NK-92 treated with Interleukin-12 subunit alpha and Interleukin-12 subunit beta, amount 100 ng/mL, for 24 hours (cell line): ENCODE measurements at regions not wholly inside any gene's neighbourhood (a gene's known extent, or its start where the extent isn't known, plus 50 kb on each side); places are given as distances from the start of the nearest gene placed in this dataset.

Source experiments
- DNase-seq: peaks from one replicate; lab custom pipeline; 2025; lab: John Stamatoyannopoulos, UW

DNA sequence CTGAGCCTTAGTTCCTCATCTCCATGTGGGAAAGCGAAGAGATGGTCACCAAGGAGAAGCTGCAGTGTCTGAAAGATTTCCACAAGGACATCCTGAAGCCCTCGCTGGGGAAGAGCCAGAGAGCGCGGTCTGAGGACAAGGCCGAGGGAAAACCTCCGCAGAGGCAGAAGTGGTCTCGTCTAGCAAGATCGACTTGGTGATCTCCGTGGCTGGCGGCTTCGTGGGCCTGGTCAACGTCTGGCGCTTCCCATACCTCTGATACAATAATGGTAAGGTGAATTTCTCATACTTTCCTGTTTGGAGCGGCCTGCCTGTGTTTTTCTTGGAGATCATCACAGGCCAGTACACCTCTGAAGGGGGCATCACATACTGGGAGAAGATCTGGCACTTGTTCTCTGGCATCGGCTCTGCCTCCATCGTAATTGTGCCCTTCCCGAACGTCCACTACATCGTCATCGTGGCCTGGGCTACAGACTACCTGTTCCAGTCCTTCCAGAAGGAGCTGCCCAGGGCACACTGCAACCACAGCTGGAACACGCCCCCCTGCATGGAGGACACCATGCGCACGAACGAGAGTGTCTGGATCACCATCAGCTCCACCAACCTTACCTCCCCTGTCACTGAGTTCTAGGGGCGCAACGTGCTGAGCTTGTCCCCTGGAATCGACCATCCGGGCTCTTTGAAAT lies 841.1 kb upstream of the TMPRSS15 start:
- DNase-seq = no peak

DNA sequence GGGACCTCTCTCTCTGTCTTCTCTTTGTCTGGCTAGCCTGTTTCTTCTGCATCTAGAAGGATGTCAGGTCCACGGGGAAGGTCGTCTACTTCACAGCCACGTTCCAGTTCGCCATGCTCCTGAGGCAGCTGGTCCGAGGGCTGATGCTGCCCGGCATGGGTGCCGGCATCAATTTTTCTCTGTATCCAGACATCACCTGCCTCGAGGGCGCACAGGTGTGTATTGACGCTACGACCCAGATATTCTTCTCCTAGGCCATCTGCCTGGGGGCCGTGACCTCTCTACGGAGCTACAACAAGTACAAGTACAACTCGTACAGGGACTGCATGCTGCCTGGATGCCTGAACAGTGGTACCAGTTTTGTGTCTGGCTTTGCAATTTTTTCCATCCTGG lies 841.6 kb upstream of the TMPRSS15 start:
- no peak for DNase-seq

DNA sequence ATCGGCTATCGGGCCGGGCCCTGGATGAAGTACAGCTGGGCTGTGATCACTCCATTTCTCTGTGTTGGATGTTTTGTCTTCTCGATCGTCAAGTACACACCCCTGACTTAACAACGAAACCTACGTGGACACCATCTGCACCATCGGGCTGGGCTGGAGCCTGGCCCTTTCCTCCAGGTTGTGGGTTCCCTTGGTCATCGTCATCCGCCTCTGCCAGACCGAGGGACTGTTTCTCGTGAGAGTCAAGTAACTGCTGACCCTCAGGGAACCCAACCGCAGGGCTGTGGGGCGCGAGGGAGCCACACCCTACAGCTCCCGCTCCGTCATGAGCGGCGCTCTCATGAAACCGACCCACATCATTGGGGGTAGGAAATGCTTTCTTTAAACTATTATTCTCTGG lies 842.4 kb upstream of the TMPRSS15 start:
- DNase-seq = no peak

DNA sequence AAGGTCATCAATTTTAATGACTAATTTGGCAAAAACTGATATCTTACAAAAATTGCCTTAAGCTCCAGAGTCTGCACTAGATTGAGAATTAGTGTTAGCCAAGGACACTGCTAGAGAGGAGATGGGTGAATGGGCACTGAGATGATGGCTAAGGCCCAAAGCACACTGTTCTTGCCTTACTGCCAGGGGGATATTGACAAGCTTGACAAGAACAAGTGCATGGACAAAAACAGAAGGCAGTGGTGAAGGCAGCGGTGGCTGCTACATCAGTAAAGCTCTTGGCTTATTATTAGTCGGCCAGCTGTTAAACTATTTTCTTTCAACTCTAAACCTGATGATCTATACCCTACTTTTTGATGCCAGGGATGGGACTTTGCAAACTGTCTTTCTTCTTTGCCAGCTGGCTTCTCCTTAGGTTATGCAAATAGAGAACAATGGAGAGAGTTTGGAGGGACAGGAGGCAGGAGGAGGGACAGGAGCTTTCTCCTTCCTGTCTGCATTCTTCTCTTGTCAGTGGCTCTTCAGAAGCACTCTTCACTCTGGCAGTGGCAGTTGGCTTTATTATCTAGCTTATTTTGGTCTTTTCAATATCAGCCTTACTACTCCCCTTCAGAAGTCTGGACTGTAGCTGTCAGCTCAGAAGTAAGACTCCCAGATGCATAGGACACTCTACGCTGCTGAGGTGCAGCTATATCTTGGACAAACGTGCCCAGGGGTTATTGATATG lies 853.5 kb upstream of the TMPRSS15 start:
- no peak for DNase-seq

DNA sequence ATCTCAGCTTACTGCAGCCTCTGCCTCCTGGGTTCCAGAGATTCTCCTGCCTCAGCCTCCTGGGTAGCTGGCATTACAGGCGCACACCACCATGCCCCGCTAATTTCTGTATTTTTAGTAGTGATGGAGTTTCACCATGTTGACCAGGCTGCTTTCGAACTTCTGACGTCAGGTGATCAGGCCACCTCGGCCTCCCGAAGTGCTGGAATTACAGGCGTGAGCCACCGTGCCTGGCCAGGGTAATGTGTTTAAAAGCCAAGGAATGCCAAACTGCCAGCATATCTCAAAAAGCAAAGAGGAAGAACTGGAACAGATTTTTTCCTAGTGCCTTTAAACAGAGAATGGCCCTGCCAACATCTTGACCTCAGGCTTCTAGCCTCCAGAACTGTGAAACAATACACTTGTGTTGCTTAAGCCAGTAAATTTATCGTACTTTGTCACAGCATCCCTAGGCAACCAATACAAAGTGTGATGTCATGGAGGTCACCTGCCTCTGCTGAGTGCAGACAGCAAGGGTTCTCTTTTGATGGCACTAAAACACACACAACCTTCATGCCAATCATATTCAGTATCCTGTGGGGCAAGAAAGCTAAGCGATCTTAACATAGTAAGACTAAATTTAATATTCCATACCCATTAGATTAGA lies 858.3 kb upstream of the TMPRSS15 start:
- no peak for DNase-seq

DNA sequence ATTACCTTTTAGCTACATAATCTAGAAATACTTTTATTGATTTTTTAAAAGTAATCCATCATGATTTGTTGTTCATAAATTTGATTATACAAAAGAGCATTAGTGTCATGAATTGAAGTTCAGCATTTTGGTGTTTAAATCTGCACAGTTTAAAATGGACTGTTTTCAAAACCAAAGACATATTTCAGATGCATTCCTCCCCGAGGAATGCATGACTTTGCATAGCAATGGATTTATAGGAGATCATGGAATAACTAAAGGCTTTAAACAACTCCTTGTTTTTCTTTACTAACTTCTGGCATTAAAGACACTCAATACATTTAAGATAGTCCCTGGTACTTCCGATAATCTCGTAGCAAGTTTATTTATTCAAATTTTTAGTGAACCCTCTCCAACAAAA lies 863.1 kb upstream of the TMPRSS15 start:
- DNase-seq = no peak

DNA sequence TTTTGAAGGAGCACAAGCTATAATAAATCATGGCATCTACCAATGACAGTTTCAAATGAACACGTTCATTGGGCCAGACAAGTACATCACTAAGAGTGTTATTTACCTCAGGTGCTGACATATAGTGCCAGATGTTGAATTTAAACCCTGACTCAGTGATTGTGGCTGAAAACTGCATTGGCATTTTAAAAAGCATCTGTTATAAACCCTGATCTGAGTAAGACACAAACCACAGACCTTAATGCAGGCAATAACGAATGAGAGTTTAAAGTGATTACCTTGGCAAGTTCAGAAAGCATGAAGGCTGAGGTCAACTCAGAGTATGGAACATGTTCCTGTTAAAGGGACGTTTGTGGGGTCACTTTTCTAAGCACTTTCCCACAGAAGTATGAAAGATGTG lies 865.1 kb upstream of the TMPRSS15 start:
- no peak for DNase-seq

DNA sequence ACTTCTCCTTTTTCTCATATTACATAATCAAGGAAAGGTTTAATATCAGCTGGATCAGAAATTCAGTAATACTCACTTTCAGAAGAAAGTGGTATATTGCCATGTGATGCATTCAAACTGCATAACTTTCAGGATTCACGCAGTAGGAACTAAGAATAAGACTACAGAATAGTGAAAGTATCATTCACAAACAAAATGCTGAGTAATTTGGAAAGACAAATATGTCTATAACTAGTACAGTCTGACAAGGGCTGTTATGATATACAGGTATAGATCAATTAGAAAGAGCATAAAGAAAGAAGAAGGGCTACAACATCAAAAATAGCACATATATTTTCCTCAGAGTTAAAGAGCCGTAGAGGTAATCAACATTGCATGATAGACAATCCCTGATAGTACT lies 871.5 kb upstream of the TMPRSS15 start:
- DNase-seq = no peak

DNA sequence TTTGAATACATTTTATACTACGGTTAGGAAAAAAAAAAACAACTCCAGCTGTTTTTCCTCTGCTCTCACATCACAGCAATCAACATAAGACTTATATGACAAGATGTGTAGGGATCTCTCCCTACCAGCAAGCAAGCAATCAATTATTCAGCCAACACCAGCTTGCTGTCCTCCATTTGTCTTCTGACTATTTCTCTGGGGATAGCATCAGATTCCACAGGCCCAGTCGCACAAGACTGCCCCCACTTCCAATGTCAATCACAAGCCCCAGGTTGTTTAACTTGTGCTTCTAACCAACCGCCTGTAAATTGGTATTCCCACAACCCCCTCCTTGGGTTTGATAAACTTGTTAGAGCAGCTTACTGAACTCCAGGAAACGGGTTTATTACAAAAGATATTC lies 873.1 kb upstream of the TMPRSS15 start:
- DNase-seq = no peak

DNA sequence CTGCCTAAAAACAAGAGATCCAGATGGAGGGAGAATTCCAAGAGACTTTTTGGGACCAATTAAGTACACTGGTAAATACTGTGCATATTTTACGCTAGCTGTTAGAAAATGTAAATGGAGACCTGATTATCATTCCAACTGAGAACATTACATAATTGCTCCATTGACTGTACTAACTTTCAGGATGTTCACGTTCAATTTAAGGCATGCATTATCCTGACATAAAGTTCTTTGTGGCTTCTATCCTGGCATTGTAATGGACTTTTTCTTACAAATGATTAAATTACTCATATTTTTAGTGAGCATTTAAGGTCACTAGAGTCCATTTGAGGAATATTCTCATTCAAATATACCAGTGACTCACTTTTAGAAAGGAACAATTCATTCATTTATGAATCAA lies 883.3 kb upstream of the TMPRSS15 start:
- DNase-seq = no peak

DNA sequence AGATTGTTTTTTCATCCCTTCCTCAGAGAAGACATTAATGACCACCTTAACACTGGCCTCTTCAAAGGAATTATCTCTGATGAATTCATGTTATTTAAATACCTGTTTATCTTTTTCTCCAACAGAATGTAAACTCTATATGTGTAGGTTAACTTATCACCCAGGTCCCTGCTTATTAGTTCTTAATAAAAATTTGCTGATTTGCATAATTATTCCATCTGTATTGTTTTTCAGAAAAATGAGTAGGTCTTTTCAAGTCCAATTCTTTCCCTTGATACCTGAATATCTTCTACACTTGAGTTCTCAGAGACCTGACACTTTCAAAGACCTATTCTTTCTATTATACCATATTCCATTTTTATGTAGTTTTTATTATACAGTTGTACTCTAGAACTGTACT lies 886.7 kb upstream of the TMPRSS15 start:
- DNase-seq = no peak

DNA sequence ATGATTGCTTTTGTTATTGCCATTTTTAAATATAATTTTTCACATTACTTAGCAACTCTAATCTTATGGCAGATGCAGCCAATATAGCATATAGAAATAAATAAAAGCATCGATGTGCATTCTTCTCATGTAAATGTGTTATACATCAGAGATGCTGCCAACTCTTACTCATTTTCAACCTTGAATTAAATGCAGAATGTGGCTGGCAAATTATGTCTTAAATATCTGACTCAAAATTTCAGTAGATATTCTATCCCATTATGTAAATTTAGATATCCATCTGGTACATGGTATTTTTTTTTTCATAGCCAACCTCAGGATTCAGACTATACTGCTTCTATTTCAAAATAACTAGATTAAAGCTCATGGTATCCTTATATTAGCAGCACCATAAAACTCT lies 916.7 kb upstream of the TMPRSS15 start:
- DNase-seq = no peak

DNA sequence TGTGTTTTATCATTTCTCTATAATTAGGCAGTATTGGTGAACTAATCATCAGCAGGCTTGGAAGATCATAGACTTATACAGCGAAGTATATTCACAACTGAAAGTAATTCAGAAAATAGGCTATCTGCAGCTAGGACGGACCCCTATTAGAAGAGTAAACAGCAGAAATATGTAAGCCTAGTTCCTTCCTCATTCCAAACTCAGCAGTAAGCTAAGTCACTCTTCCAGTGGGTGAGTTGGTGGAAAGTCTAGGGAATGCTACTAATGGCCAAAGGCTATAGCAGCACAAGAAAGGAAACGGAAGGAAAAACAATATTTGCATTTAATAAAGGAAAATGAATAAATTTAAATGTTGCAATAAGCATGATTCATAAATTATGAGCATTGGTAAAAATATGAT lies 918.1 kb upstream of the TMPRSS15 start:
- DNase-seq = no peak

DNA sequence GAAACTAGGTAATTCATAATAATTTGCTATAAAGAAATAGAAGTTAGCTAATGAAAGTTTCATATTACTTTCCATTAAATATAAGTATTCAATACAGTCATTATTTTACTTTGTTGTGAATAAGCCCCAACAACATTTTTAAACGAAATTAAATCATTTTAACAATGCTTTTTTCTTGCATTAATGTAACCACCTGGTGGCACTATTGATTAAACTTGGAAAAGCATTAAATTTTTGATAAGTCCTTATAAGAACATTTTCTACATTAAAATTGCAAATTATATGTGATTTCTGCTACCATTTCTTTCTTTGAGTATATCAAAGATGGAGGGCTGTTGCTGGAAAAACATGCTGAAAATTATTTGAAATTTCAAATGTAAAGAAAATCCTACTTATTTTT lies 918.8 kb upstream of the TMPRSS15 start:
- DNase-seq = no peak

DNA sequence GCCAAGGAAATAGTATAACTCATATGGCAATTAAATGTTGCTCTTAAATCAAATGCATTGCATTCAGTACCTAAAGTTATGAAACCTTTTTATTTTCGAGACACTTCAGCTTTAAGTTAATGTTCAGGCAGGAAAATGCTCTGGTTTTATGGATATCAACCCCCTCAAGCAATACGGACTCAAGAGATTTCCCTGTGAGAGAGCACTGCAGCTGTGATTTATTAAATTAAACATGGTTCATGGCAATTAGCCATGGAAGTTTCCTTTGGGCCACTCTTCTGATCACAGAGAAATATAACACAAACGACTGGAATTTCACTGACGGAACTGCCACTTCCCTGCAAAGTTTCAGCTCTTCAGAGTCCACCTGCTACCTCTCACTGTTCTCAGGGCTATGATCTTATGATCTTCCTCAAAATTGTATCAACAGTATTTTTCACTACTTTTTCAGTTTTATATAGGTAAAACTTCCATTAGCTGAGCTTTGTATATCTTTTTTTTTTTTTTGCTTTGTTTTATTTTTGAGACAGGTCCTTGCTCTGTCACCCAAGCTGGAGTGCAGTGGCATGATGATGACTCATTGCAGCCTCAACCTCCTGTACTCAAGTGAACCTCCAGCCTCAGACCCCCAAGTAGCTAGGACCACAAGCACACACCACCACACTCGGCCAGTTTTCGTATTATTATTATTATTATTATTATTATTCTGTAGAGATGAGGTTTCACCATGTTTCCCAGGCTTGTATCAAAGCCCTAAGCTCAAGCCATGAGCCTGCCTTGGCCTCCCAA lies 923.1 kb upstream of the TMPRSS15 start:
- no peak for DNase-seq

DNA sequence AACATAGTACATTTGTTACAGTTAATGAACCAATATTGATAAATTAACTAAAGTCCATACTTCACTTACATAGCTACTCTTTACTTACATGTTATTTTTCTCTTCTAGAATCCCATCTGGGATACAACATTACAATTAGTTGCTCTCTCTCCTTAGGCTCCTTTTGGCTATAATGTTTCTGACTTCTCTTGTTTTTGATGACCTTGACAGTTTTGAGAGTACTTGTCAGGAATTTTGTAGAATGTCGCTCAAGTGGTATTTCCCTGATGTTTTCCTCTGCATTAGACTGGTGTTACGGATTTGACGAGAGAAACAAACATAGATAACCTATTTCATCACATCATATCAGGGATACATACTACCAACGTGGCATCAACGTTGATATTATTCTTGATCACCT lies 925.4 kb upstream of the TMPRSS15 start:
- DNase-seq = no peak

DNA sequence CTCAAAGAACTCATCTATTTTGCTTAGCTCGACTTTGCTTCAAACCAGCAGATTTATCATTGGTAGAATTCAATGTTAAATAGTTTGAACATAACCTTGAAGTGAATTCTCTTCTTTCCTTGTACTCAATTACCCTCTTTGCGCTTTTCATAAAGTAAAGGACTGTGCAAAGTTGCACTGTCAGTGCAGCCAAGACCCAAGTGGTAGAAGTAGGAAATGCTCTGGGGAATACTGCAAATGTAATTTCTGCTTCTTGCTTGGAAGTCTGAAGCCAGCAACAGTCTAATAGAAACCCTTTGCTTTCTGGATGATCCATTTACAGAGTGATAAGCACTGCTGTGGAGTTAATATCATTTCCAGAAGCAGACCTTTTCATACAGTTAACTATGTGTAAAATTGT lies 936.7 kb upstream of the TMPRSS15 start:
- no peak for DNase-seq

DNA sequence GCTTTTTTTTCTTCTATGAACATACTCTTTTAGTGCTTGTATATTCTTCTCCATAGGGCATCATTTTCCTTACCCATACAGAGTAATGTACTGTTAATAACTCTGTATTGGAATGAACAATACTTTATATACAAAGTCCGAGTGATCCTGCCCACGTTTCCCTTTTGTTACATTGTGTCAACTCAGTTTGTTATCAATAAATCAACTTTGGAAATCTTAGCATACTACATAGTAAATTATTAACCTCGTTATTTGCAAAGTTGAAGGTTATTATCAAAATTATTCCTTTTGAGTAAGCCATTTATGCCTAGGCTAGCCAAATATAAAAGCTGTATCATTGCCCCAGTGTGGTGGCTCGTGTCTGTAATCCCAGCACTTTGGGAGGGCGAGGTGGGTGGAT lies 937.4 kb upstream of the TMPRSS15 start:
- no peak for DNase-seq

DNA sequence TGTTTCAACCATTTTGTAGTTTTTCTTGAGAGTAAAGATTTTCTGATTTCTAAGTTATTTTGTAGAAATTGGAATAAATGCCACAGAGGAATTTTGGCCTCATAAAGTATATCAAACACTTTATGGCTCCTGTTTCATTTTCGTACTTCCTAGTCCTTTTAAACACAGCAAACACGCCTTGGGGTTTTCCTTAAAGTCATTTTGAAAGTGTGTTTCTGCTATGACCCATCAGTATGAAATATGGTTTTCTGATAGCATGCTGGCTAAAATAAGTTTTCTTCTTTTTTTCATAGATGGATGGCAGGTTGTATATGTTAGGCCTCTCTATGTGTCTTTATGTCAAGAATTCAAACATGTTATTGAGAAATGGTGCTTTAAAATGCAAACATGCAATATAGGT lies 940.1 kb upstream of the TMPRSS15 start:
- no peak for DNase-seq

DNA sequence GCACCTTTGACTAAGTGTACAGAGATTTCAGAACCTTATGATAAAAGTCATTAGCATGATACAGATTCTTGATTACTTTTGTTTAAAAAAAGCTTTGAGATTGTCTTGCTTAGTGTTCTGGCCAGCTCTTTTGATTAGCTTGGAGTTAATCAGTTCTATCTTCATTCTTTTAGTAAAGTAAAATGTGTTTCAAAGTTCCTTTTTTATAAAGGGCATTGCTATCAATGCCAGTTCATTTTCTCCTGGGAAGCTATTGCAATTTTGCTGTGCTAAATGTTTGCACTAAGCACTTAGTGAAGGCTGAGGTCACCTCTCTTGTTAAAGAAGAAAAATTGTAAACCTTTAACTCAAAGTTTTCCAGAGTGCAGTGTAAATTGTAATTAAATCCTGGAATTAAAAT lies 946.7 kb upstream of the TMPRSS15 start:
- no peak for DNase-seq

DNA sequence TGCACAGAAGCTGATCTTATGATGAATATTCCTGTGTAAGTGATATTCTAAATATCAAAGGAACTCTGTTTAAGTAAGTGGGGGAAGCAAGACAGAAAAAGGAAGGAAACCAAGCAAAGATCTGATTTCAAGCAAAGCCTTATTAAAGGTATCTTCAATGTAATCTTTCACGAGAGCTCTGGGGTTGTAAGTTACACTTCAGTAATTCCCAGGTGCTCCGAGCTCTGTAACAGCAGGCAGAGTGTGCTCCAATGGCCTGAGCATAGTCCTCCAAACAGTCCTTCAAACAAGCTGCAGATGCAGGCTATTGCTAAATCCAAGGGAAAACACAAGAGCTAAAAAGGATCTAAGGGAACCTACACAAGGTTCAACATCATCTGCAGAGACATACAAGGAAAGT lies 949.7 kb upstream of the TMPRSS15 start:
- no peak for DNase-seq

DNA sequence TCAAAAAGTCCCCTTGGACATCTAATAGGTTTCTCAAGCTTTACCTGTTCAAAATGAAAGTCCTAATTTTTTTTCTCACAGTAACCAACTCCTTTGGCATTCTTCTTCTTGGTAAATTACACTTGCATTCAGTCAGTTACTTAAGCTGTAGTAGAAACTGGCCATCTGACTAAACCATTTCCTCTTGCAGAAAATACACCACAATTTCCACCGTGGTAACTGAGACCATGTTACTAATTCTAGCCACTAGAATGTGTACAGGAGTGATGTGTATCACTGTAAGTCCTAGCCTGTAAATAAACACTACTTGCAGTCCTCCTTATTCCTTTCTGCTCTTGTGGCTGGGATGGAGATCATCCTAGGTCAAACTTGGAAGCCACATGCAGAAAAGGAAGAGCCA lies 965.4 kb upstream of the TMPRSS15 start:
- no peak for DNase-seq

DNA sequence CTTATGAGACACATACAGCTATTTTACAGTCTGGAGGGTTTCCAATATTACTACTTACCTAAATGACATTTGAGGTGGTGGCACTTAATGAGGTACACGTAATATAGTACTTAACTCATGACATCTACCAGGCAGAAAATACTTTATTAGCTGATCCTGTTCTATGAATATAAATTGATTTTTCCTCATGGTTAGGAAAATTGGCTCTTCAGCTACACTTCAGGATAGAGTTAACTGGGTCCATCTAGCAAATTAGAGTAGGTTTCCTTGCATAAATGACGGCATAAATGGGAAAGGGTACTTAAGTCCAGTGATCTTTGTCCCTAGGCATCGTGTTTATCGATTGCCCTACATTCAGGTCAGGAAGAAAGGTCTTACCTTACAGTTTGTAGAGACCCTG lies 988.8 kb upstream of the TMPRSS15 start:
- no peak for DNase-seq
